SKM-1 (cell line): ENCODE measurements at regions not wholly inside any gene's neighbourhood (a gene's known extent, or its start where the extent isn't known, plus 50 kb on each side); places are given as distances from the start of the nearest gene placed in this dataset.
A peak's percentile ranks its signal among the peaks of the same experiment; 100 is the strongest.

Source experiments
- DNase-seq: peaks from one replicate; lab custom pipeline; 2025; ENCODE audit not compliant: unreplicated experiment; lab: John Stamatoyannopoulos, UW

DNA sequence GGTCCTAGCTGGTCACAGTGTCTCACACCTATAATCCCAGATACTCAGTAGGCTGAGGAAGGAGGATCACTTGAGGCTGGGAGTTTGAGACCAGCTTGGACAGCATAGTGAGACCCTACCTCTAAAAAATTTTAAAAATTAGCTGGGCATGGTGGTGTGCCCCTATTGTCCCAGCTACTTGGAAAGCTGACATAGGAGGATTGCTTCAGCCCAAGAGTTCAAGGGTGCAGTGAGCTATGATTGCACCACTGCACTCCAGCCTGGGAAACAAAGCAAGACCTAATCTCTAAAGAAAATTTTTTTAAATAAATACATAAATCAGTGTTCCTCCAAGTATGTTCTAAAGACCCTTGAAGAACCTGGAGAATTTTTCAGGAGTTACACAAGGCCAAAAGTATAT is 50.6 kb upstream of the GNAO1 start:
- no peak for DNase-seq

DNA sequence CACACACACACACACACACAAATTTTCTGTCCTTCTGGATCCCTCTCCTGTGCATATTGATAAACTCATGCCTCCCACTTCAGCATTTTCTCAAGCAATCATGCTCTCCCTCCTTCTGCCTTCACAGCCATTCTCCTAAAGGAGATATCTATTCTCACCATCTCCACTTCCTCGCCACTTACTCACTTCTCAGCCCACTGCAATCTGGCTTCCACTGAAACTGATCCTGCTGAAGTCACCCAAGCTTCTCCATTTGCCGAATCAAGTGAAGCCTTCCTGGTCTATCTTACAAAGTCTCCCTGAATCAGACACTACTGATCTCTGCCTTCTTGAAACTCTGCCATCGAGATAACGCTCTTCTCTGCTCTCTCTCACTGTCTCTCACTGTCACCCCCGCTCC is 54.0 kb upstream of the GNAO1 start:
- DNase-seq: no peak

DNA sequence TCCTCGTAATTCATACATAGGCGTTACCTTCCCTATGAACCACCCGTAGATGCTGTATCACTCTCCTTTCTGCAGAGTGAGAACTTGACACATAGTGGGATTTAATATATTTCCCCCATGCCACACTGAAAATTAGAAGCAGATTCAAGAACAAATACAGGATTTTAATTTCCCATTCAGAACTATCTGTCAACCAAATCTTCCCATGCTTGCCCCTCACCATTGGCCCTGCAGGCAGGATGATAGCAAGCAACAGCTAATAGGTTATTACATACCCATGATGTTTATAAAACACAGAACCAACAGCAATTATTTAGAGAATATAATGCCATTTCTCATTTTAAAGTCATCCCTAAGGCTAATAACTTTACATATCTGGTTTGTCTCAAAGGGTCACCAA is 55.0 kb upstream of the GNAO1 start:
- no peak for DNase-seq

DNA sequence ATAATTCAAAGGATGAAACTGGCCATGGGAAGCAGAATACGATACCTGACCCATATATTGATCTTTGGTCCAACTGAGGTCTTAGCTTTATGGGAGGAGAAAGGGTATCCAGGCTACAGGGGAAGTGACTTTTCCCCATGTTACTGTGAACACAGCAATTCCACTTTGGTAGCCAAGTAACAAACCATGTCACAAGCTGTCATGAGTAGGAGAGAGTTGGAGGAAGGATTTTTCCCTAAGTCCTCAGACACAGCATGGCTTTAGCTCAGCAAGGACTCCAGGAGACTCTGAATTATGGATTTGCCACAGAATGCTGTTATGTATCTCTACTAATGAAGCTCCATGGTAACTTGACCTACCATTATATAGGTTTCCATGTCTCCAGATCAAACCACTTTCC is 56.5 kb upstream of the GNAO1 start:
- no peak for DNase-seq

DNA sequence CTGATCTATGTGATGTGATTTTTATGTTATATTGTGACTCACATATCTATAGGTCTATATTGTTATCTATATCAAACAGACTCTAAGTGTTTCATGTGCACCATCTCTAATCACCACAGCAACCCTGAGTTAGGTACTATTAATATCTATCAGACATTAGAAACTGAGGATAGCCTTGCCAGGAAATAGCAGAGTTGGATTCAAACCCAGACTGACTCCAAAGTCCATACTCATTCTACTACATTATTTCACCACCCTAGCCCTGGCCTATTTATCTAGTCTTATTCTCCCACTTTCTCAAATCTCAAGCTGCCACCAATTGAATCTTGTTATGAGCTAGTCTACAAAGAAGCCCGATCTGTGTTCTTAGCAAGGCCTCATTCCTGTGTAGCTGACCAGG is 65.4 kb upstream of the GNAO1 start:
- no peak for DNase-seq

DNA sequence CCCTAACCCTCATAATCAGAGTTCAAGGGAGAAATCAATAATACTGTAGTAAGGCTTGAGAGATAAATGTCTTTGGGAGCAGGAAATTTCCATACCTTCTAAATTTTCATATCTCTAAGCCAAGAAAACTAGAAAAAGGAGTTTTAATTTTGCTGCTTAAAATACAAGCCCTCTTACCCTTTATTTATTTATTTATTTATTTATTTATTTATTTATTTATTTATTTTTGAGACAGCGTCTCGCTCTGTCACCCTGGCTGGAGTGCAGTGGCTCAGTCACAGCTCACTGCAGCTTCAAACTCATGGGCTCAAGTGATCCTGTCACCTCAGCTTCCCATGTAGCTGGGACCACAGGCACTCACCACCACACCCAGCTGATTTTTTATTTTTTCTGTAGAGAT is 69.0 kb upstream of the GNAO1 start:
- DNase-seq: no peak

DNA sequence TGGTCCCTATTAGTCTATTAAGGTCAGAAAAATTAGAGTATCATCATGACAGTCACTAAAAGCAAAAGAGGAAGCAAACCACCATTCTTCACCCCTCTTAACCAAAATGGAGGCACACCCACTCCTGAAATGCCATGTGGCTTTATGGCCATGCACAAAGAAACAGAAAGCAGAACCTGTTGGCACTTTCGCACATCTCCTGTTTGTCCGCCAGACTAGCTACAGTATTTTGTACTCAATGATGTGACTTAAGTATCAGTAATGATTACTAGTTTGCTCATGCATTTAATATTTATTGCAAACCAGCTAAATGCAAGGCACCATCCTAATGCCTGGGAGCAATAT is 70.2 kb upstream of the GNAO1 start:
- DNase-seq: no peak

DNA sequence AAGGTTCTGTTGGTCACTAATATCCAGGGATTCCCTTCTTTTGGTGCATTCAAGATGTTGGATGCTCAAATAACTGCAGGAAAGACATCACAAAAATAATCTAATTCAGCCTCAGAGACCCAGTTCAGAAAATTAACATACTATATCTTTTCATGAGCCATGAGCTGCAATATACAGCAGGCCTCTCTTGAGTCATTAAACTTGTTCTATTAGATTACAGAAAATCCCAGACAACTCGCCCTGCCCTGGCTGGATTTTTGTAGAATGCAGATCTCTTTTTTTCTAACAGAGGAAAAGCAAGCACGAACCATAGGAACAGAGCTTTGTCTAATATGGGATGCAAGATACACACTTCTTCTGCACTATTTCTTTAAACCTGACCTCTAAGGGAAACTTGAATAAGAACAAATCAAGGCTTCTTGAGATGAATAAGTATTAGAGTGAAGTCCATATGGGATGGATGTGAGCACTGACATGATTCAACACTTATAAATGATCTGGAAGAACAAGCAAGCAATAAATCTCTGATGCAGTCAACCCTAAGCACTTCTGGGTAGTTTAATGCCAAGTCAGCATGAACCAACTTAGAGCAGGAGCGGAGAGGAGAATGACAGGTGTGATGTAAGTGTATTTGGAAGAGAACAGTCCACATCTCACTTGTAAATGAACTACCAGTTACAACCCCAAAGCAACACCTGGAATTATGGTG is 70.7 kb upstream of the GNAO1 start:
- DNase-seq: no peak

DNA sequence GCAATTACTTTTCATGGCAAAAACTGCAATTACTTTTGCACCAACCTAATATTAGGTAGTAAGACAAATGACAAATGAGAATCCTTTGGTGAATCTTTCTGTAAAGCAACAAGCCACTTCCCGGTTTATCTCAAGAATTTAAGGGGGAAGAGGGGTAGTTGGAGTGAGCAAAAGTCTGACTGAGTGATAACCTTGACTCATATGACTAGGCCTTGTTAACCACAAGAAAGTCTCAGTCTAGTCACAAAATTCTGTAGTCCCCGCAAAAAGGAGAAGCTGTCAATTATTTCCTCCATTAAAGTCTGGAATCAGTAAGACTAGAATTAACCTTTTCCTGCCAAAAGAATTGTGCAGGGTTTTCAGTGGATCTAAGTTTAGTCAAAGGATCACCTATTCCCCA is 72.2 kb upstream of the GNAO1 start:
- peak; percentile 3 for DNase-seq

DNA sequence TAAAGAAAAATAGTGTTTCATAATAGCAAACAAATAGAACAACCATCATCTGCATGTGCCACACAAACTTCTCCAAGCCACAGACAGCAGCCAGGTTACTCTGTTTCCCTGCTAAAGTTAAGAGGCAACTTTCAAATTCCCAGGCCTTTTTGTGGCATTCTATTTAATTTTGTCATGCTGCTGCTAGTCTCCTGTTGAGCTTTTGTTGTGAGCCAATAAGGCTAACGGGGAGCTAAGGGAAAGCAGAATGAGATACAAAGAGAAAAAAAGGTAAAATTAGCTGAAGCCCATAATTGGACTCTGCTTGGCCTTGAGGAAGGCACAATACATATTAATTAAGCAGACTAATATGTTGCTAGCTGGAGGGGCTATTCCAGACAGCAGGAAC is 74.7 kb upstream of the GNAO1 start:
- DNase-seq: no peak

DNA sequence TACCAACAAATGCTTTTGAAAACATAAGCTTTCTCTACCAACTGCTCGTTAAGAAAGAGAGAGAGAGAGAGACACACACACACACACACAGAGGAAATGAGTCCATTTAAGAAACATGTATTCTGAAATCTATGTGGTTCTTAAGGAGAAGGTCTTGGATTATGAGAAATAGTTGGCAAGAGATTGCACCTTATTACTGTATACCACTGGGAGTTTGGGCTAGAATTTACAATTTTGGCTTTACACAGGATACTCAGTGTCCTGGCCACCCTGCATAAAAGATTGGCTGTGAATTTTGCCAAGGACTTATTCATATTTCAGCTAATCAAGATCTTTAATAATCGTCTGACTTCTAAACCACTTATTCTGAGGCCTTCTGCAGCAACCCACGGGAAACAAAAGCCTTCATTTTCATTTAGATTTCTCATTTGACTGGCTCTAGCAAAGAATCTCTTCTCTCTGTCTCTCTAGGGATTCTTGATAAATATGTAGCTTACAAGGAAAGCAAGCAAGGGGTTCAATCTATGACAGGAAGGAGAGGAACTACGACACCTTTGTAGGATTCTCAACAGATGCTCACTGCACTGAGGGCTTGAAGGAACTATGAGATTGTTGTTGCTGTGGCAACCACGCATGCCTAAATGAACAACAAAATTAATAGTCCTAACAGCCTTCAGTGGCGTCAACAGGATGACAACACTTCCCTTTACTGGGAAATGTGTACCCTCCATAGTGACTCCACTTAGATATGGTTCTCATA is 75.3 kb upstream of the GNAO1 start:
- no peak for DNase-seq

DNA sequence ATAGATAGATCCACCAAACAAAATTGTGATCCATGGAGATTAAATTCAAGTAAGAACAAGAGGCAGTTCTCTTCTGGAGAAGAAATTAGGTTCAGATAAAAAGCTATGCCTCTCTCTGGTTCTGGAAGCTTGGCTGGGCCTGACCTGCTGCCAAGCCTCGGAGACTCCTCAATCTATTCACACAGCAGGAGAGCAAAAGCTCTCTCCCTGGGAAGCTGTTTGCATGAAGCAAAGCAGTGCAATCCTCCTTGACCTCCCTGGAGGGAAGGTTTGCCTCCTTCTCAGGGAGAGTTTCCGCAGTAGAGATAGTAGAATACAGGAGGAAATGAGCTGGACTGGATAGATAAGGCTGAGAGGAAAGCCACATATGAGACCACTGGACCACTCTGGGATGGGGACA is 78.1 kb upstream of the GNAO1 start:
- DNase-seq: no peak

DNA sequence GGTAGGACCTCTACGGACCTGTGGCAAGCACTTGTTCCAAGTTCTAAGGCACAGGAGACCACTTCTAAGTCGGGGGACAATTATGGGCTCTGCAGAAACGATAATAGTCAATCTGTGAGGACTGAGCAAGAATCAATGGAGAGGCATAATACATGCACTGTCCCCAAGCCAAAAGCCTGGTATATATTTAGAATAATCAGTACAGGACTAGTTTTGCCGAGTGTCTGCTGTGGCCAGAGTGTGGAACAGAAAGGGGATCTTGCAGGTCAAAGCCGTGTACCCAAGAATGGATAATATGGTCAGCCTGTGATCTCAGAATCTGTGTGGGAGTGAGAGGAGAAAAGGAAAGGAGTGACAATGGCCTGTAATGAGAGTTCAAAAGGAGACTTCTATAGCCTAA is 80.2 kb upstream of the GNAO1 start:
- DNase-seq: no peak

DNA sequence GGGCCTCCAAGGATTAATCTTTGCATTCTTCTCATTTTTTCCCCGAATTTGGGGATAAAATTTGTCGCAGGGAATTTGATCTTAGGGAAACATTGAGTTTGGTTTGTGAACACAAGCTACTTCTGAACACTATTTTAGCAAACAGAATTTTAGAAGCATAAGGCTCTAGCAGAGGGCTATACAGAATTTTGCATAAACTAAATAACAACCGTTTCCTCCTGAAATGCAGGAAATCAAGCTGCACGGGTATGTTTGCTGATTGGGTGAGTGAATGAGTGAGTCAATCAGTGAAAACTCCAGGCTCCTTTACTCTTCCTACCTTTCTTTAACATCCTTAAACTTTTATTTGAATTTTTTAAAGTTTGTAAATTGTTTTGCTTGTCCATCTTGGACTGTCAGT is 81.3 kb upstream of the GNAO1 start:
- DNase-seq: no peak

DNA sequence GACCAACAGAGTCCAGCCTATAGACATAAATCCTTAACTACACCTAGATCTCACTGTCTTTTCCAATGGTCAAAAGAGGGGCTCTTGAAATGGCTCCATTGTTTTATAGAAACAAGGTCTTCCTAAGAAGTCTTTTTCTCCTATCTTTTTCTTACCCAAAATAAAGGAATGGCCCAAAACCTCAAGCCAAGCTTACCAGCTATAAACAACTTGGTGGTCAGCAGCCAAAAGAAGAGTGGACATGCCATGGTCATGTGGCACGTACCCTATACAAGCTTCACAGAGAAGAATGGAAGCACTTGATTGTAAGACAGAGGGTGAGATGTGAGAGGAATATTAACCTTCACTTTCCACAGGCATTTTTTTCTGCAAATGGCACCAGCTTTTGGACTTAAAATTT is 82.1 kb upstream of the GNAO1 start:
- no peak for DNase-seq

DNA sequence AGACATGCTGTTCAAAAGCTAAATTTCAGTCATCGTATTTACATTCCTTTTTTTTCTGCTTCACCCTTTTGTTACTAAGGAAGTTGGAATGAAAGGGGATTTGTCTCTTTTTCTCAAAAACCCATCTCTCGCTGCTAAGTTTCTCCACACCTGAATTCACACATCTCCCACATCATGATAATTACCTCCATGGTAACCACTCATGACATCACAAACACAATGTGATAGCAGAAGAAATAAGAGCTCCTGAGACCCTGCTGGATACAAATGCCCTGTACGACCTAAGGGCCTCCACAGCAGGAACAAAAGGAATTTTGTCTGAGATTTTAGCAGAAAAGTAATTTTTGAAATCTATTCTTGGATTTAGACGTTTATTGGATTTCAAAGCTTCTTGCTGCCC is 82.6 kb upstream of the GNAO1 start:
- no peak for DNase-seq

DNA sequence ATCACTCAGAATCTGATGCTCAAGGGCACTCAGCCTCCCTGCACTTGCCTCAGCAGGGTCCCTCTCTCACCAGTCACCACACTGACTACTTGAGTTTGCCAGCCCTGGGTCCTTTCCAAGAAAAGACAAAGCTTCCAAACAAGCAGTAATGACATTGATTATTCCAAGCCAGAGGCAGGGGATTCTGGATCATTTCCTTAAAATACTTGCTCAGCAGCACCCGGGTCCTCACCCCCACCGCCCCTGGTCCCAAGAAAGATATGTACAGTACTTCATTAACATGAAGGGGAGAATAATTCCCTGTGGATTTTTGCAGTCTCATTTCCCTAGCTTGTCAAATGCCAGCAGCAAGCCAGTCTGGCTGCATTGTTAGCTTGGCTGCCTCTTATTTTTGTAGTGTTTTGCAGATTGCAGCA is 83.2 kb upstream of the GNAO1 start:
- no peak for DNase-seq

DNA sequence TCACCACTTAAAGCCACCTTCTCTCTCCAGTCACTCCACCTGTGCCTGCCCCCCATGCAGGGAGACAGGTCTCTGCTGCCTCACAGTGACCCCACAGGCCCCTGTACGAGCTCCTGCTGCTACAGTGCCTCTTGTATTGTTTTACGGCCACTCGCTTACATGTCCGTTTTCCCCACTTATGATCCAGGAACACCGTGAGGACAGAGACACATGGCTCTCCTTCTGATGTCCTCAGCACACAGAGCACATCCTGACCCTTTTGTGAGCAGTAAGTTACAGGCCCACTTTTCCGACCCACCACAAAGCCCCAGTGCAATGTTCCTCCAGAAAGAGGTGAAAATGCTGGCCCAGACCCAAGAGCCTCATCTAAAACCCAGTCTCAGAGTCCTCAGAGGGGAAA is 84.8 kb upstream of the GNAO1 start:
- no peak for DNase-seq

DNA sequence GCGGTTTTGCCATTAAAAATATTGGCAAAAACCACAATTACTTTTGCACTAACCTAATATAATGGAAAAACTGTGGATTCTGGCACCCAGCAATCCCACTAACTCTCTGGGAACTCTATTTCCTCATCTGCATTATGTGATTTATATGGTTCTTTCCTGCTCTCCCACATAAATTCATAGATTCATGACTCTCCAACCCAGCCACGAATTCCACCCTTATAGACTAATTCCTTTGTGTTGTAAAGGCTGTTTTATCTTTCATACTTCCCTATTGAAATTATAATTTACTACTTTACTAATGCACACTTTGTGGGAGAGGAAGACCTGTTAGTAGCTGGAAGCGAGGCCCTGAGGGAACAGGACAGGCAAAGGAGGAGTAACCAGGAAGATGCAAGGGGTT is 88.4 kb upstream of the GNAO1 start:
- no peak for DNase-seq

DNA sequence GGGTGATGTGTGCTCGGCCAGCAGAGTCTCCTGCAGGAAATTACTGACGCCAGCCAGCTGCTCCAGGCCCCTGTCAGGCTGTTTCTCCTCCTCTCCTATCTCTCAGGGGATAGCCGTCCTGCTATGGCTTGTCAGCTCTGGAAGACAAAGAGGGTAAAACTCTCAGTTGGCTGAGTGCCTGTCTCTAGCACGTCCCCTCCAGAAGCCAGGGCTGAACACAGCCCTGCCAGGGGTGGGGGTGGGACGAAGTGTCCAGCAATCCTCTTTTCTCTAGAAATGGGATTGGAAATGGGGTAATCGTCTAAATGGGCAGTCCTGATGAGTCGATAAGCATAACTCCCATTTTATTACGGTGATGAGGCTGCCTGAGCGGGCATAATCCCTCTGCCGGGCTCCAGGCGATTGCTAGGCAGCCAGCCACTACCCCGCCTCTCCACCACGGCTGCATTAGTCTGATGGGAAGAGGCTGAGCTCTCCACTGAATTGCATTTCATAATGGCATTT is 89.1 kb upstream of the GNAO1 start:
- DNase-seq: no peak

DNA sequence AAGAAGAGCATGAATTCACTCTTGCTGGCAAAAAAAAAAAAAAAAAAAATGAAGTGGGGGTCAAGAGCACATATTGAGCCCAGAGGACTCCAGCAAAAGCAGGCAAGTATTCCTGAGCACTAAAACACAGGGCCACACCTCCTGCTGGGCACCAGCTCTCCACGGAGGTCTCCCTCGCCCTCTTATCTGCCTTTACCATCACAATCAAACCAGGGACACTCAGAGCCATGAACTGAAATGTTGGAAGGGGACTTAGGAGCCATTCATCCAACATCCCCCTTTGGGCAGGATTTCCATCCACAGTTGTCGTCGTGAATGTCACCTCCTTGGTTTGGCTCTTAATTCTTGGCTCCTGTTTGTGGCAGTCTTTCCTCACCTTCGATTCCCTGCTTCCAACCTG is 89.8 kb upstream of the GNAO1 start:
- DNase-seq: no peak

DNA sequence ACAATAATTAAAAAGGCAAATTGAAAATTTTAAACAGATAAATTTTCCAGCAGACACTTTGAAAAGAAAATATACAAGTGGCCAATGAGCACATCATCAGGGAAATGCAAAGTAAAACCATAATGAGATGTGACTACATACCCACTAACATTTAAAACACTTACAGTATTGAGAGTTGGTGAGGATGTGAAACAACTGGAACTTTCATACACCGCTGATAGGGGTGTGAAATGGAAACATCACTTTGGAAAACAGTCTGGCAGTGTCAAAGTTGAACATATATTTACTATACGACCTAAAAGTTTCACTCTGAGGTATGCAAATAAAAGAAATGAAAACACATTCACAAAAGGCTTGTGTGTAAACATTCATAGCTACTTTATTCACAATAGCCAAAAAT is 94.0 kb upstream of the GNAO1 start:
- no peak for DNase-seq

DNA sequence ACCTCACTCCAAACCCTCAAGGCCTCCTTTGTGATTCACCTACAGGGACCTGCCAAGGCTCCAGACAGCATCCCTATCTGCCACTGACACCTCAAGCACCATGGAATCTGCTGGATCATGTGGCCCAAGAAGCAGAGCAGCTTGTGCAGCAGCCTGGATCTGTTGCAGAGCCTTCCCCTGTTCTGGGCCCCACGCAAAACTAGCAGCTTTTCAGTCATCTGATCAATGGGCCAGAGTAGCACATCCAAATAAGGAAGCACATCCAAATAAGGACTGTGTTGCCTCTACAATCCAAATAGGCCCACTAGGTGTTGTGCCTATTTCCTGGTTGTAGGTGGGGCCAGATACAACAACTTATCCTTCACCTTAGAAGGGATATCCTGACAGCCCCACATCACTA is 97.1 kb upstream of the GNAO1 start:
- no peak for DNase-seq
